ENCODE measurements at regions not wholly inside any gene's neighbourhood (a gene's known extent, or its start where the extent isn't known, plus 50 kb on each side); places are given as distances from the start of the nearest gene placed in this dataset.

DNA sequence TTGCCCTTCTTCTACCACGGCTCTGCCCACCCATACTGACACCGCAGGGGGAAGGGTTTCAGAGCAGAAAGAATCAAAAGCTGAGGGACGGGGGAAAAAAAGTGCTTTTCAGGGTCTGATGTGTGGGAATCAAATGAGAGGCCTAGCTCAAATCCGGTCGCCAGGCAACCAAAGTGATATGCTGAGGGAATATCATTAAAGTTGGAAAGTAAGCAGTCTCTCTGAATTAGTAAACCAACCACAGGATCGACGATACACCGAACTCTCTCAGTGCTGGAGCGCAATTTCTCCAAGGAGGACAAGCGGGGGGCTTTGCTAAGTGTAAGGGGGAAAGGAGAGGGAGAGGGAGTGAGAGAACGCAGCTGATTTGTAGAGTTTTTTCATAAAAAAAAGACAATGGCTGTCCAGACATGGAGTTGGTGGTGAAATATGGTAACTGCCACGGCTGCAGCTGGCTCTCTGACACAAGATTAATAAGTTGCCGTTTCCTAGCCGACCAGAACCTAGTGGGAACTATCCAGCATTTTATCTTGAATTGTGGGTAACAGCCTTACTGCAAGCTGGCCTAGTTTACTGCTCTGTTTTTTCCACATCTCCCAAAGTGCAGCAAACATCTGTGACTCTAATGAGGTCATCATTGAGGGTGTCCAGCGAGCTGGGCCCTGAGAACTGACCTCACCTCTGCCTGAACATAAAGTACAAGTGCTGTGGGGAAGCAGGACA, 530.2 kb downstream of the SOX2 start:
- TF ChIP-seq, protein P1, sequence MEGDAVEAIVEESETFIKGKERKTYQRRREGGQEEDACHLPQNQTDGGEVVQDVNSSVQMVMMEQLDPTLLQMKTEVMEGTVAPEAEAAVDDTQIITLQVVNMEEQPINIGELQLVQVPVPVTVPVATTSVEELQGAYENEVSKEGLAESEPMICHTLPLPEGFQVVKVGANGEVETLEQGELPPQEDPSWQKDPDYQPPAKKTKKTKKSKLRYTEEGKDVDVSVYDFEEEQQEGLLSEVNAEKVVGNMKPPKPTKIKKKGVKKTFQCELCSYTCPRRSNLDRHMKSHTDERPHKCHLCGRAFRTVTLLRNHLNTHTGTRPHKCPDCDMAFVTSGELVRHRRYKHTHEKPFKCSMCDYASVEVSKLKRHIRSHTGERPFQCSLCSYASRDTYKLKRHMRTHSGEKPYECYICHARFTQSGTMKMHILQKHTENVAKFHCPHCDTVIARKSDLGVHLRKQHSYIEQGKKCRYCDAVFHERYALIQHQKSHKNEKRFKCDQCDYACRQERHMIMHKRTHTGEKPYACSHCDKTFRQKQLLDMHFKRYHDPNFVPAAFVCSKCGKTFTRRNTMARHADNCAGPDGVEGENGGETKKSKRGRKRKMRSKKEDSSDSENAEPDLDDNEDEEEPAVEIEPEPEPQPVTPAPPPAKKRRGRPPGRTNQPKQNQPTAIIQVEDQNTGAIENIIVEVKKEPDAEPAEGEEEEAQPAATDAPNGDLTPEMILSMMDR (IDR thresholded peaks at IDR 0.05): no peak
- no peak for TF ChIP-seq POLR2A (IDR thresholded peaks at IDR 0.05)

Measured in prostate gland (tissue), 2 donors.